IPS-15b (cell line): ENCODE measurements at regions not wholly inside any gene's neighbourhood (a gene's known extent, or its start where the extent isn't known, plus 50 kb on each side); places are given as distances from the start of the nearest gene placed in this dataset.

Experiments
- H3K27me3 ChIP-seq: one replicate; pipeline ENCODE4 v1.6.1; 2013; ENCODE audit warnings: low read length; ENCODE audit not compliant: control insufficient read depth, insufficient read depth
- H3K36me3 ChIP-seq: one replicate; pipeline ENCODE4 v1.6.1; 2013; ENCODE audit warnings: low read length; ENCODE audit not compliant: control insufficient read depth, insufficient read depth
- H3K4me1 ChIP-seq: one replicate; pipeline ENCODE4 v1.6.1; 2013; ENCODE audit warnings: mild to moderate bottlenecking, low read length; ENCODE audit not compliant: control insufficient read depth, insufficient read depth
- H3K4me3 ChIP-seq: one replicate; pipeline ENCODE4 v1.5.1; 2013; ENCODE audit warnings: low read depth, low read length
- H3K9ac ChIP-seq: one replicate; pipeline ENCODE4 v1.6.1; 2013; ENCODE audit warnings: low read depth, mild to moderate bottlenecking, low read length
- H3K9me3 ChIP-seq: one replicate; pipeline ENCODE4 v1.6.1; 2013; ENCODE audit warnings: mild to moderate bottlenecking, low read length; ENCODE audit not compliant: control insufficient read depth, insufficient read depth

DNA sequence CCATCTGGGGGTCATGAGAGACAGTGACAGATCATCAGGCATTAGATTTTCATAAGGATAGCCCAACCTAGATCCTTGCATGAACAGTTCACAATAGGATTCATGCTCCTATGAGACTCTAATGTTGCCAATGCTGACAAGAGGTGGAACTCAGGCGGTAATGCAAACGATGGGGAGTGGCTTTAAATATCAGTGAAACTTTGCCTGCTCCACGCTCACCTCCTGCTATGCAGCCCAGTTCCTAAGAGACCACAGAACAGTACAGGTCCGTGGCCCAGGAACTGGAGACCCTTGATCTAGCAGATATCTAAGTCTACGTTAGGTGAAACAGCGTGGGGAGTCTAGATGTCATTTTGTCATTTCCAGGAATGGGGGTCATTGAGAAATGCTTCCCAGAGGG lies 165.7 kb downstream of the OR13H1 start:
- no peaks in the 10 kb centered on the region for H3K4me1 ChIP-seq
- H3K9me3 ChIP-seq = peaks cover 15% of the 10 kb centered on the region
- H3K4me3 ChIP-seq = no peak overlapping the region
- H3K36me3 ChIP-seq = peaks cover 24% of the 10 kb centered on the region
- H3K9ac ChIP-seq = no peak overlapping the region
- H3K27me3 ChIP-seq = no peaks in the 10 kb centered on the region

DNA sequence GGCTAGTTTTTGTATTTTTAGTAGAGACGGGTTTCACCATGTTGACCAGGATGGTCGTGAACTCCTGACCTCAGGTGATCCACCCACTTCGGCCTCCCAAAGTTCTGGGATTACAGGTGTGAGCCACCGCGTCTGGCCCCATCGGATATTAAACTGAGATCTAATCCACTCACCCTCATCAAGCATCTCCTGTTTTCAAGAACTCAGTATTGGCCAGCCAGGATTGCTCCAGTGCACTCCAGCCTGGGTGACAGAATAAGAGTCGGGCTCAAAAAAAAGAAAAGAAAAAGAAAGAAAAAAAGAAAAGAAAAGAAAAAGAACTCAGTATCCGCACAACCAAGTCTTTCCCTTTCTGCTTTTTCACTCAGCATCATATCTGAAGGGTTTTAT lies 167.6 kb downstream of the OR13H1 start:
- Histone ChIP-seq H3K9ac (no peak overlapping the region), H3K9me3 (peaks cover 15% of the 10 kb centered on the region), H3K4me1 (no peaks in the 10 kb centered on the region), H3K4me3 (no peak overlapping the region), H3K36me3 (peaks cover 24% of the 10 kb centered on the region), H3K27me3 (no peaks in the 10 kb centered on the region)

DNA sequence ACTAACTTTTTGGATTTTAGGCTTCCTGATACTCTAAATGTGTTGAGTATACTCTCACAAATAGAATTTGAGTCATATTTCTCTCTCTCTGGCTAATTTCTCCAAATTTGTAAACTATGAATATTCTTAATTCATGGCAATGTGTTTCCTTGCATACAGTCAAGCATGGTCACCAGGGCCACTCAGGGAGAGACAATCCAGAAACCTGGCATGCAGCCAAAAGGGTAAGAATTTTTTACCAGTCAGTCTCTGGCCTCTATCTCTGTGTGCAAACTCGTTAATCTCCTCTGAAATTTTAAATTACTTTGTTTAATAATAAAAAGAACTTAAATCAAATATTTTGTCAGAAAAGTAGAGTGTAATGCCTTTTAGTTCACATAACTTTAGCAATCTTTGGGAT lies 179.8 kb downstream of the OR13H1 start:
- H3K36me3 ChIP-seq = peaks cover 3% of the 10 kb centered on the region
- H3K4me1 ChIP-seq = no peaks in the 10 kb centered on the region
- no peak overlapping the region for H3K9ac ChIP-seq
- H3K4me3 ChIP-seq = no peak overlapping the region
- H3K27me3 ChIP-seq = no peaks in the 10 kb centered on the region
- peaks cover 12% of the 10 kb centered on the region for H3K9me3 ChIP-seq

DNA sequence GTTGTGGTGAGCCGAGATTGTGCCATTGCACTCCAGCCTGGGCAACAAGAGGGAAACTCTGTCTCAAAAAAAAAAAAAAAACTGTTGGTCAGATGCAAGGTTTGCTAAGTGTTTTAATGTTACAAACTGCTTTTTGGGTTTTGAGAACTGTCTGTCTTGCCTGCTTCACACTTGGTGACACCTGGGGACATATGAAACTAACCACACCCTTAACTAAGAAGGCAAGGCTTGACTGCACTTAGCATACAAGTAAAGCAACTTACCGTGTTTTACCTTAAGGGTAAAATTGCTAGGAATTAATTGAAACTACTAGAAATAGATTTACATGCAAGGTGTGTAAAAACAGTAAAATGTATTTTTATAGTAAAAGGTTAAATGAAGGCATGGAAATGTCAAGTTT lies 180.4 kb downstream of the OR13H1 start:
- Histone ChIP-seq H3K9ac (no peak overlapping the region), H3K27me3 (no peaks in the 10 kb centered on the region), H3K36me3 (peaks cover 9% of the 10 kb centered on the region), H3K4me3 (no peak overlapping the region), H3K9me3 (peaks cover 12% of the 10 kb centered on the region), H3K4me1 (no peaks in the 10 kb centered on the region)

DNA sequence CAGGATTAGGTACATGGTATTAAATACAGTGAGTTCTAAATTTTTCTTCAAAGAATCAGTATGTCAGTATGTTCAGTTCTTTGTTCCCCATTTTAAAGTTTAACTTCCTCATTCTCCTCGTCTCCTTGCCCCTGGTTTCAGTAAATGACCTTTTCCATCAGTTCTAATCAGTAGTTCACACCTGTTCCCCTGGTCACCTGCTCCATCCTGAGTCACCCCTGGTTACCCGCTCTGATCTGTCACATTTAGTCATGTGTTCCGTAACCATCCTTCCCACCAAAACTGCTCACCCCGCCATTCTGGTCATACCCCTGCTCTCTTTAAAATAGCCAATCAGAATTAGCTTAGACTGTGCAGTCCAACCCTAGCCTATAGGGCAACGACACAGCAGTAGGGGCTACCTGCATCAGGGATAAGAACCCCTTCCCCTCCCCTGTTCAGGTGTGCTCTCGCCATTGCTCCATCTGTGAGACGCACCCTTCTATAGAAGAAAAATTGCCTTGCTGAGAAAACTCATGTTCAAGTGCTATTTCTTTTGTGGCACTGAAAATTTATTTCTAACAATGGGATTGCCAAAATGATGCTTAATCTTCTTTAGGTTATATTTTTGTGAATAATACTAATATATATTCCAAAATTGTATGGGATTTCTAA lies 181.3 kb downstream of the OR13H1 start:
- Histone ChIP-seq H3K9me3 (peaks cover 12% of the 10 kb centered on the region), H3K9ac (no peak overlapping the region), H3K27me3 (no peaks in the 10 kb centered on the region)

DNA sequence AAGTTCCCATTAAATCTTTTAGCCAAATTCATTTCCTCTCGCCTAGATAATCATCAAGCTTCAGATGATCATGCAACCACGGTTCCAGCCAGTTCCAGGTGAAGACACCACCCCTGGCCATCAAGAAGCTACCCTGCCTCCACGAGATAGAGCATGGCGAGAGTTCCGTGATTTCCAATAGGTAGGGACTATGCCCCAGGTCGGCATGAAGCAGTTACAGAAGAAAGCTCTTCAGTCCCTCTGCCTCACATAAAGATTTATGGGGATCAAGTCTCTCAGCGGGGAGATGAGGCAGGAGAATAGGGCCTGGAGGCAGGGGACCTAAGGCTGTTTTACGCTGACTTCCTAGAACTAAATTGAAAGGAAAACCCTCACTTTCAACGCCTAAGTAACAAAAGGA lies 183.9 kb downstream of the OR13H1 start:
- Histone ChIP-seq H3K4me3 (no peak overlapping the region), H3K27me3 (no peaks in the 10 kb centered on the region), H3K4me1 (no peaks in the 10 kb centered on the region), H3K9ac (no peak overlapping the region), H3K36me3 (peaks cover 10% of the 10 kb centered on the region), H3K9me3 (peaks cover 12% of the 10 kb centered on the region)

More for the DNA sequence above, 181.3 kb downstream of the OR13H1 start:
- Histone ChIP-seq H3K36me3 (peaks cover 8% of the 10 kb centered on the region), H3K4me3 (no peak overlapping the region), H3K4me1 (no peaks in the 10 kb centered on the region)

DNA sequence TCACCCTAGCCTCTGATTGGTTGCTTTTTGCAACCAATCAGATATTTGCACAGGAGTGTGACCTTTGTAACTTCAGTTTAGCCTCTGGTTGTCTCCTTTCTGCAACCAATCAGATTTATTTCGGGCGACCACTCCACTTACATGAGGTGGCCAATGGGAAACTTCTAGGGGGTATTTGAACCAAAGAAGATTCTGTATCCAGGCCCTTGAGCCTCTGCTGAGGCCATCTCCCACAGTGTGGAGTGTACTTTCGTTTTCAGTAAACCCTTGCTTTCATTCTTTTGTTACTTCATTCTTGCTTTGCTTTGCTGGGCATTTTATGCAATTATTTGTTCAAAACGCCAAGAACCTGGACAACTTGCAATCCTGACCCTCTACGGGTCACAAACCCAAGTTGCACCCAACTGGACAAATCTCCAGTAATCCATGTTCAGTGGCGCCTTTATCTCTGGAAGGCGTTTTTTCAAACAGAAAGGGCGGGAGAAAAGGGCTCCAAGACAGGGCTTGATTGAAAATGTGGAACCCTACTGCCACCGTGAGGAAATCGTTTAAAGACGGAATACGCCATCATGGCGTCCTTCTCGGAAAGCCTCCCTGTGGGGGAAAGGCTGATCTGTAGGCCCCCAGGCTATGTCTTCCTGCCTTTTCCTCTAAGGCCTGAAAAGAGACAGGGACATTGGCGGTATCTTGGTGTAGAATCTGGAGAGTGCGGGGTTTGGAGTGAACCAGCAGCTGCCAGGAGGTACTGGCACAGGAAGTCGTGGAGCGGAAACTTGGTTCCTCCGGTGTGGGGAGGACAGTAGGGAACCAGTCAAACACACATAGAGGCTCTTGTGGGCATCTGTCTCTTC lies 184.6 kb downstream of the OR13H1 start:
- H3K27me3 ChIP-seq = no peaks in the 10 kb centered on the region
- no peaks in the 10 kb centered on the region for H3K4me1 ChIP-seq
- H3K9ac ChIP-seq = no peak overlapping the region
- no peak overlapping the region for H3K4me3 ChIP-seq
- H3K9me3 ChIP-seq = peaks cover 12% of the 10 kb centered on the region
- H3K36me3 ChIP-seq = peaks cover 10% of the 10 kb centered on the region

DNA sequence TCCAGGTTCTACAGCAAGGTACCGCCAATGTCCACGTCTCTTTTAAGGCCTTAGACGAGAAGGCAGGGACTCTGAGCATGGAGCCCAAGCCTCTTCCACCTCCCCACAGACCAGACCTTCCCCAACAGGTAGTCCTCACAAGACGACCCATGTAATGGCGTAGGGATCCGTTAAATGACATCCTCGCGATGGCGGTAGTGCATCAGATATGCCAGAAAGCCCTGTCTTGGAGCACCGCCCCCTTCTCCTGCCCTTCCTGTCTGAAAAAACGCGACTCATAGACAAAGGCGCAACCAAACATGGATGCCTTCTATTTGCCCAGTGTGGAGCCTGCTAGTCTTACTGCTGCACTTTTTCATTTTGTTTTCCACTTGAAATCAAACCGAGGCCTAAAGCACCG lies 185.4 kb downstream of the OR13H1 start:
- no peaks in the 10 kb centered on the region for H3K4me1 ChIP-seq
- H3K4me3 ChIP-seq = no peak overlapping the region
- no peak overlapping the region for H3K9ac ChIP-seq
- H3K9me3 ChIP-seq = peaks cover 12% of the 10 kb centered on the region
- H3K36me3 ChIP-seq = peaks cover 14% of the 10 kb centered on the region
- H3K27me3 ChIP-seq = no peaks in the 10 kb centered on the region

DNA sequence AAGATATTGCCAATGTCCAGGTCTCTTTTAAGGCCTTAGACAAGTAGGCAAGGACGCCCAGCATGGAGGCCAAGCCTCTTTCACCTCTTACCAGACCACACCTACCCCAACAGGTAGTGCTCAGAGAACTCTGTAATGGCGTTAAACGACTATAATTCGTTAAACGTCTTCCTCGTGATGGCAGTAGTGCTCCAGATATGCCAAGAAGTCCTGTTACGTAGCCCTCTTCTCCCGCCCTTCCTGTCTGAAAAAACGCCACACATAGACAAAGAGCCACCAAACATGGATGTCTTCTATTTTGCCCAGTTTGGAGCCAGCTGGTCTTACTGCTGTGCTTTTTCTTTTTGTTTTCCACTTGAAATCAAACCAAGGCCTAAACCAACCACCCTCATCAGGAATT lies 190.7 kb downstream of the OR13H1 start:
- no peaks in the 10 kb centered on the region for H3K9me3 ChIP-seq
- no peak overlapping the region for H3K9ac ChIP-seq
- H3K36me3 ChIP-seq = peaks cover 14% of the 10 kb centered on the region
- no peak overlapping the region for H3K4me3 ChIP-seq
- H3K4me1 ChIP-seq = no peaks in the 10 kb centered on the region
- H3K27me3 ChIP-seq = no peaks in the 10 kb centered on the region

DNA sequence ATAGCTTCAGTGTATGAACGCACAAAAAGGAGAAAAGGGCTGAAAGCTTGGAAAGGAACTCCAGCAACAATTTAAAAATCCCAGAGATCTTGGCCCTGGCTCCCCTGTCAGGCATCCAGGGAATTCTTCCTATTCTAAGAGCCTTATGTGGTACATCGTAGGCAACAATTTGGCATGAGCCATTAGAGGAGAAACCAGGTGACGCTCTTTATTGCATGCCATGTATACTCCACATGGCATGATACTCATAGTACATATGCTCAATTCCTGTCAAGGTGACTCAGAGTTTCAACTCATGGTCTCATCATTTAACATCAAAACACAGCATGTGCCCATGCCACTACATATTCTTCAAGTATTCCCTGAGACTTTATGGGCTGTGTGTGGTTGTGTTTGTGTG lies 191.3 kb downstream of the OR13H1 start:
- no peaks in the 10 kb centered on the region for H3K4me1 ChIP-seq
- H3K36me3 ChIP-seq = peaks cover 12% of the 10 kb centered on the region
- H3K9ac ChIP-seq = no peak overlapping the region
- no peak overlapping the region for H3K4me3 ChIP-seq
- no peaks in the 10 kb centered on the region for H3K9me3 ChIP-seq
- no peaks in the 10 kb centered on the region for H3K27me3 ChIP-seq

DNA sequence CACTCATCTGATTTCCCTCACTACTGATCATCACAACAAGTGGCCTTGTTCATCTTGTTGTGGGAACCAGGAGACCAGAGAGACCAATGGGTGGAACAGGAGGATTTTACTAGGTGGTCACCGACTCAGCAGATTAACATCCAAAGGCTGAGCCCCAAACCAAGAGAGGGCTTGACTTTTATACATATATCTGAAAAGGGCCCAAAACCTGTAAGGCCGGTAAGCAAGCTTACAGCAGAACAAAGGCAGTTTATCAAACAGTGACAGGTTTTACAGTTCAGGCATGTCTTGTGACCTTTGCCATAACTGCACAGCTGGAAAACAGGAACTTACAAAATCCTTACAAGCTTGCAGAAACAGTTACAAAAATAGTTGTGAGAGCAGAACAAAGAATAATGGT lies 195.9 kb downstream of the OR13H1 start:
- Histone ChIP-seq H3K27me3 (no peaks in the 10 kb centered on the region), H3K9ac (no peak overlapping the region), H3K36me3 (peaks cover 22% of the 10 kb centered on the region), H3K9me3 (no peaks in the 10 kb centered on the region), H3K4me1 (no peaks in the 10 kb centered on the region), H3K4me3 (no peak overlapping the region)

DNA sequence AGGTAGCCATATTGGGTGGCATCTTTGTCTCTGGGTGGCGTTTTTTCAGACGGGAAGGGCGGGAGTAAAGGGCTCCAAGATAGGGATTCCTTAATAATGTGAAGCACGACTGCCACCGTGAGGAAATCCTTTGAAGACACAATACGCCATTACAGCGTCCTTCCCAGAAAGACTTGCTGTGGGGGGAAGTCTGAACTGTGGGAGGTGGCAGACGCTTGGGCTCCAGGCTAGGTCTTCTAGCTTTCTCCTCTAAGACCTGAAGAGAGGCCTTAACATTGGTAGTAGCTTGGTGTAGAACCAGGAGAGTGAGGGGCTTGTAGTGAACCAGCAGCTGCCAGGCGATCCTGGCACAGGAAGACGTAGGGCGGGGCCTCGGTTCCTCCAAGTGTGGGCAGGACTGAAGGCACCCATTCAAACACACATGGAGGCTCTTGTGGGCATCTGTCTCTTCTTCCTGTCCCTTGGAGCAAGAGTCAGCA lies 197.3 kb downstream of the OR13H1 start:
- Histone ChIP-seq H3K9me3 (no peaks in the 10 kb centered on the region), H3K4me3 (no peak overlapping the region), H3K9ac (no peak overlapping the region), H3K4me1 (peaks cover 3% of the 10 kb centered on the region), H3K36me3 (peaks cover 25% of the 10 kb centered on the region), H3K27me3 (no peaks in the 10 kb centered on the region)
